ENCODE measurements at regions not wholly inside any gene's neighbourhood (a gene's known extent, or its start where the extent isn't known, plus 50 kb on each side); places are given as distances from the start of the nearest gene placed in this dataset.

- TF ChIP-seq CTCF (conservative IDR thresholded peaks at IDR 0.05 in 1 of 2, IDR thresholded peaks at IDR 0.05 in 1 of 2; ENCODE audit: low read depth in 1 of 2, low read length in 2 of 2) (no peak), EZH2 (IDR thresholded peaks at IDR 0.05; ENCODE audit: low read length, missing control alignments) (no peak)
Observed at GRCh38 chr3:180319461-180319860, 282.5 kb upstream of the TTC14 start.

All from fibroblast of lung (primary cell).